22Rv1 (cell line): ENCODE measurements at regions not wholly inside any gene's neighbourhood (a gene's known extent, or its start where the extent isn't known, plus 50 kb on each side); places are given as distances from the start of the nearest gene placed in this dataset.

Experiments used
- CTCF ChIP-seq: fragments of 450-650 bp; IDR thresholded peaks from 2 replicates; pipeline ENCODE4 v1.5.1; 2017; ENCODE audit warnings: mild to moderate bottlenecking
- ZFX ChIP-seq: fragments of 450-650 bp; IDR thresholded peaks from 2 replicates; pipeline ENCODE4 v1.6.1; 2017; ENCODE audit warnings: antibody characterized with exemption, borderline replicate concordance

- no peak for TF ChIP-seq CTCF
- TF ChIP-seq ZFX = no peak
Observed at GRCh38 chr6:169854083-169854725, 102.8 kb downstream of the ERMARD start.
